ENCODE measurements at regions not wholly inside any gene's neighbourhood (a gene's known extent, or its start where the extent isn't known, plus 50 kb on each side); places are given as distances from the start of the nearest gene placed in this dataset.

GRCh38 chr4:104163820-104164219 is 330.9 kb downstream of the CXXC4 start:
- peak; percentile 2 for DNase-seq (ENCODE audit: low read depth)
- Mint-ChIP-seq H3K9me3 (ENCODE audit: unreplicated experiment) (no peaks in the 10 kb centered on the region), H3K27ac (ENCODE audit: unreplicated experiment) (no peak overlapping the region), H3K4me1 (ENCODE audit: low read depth, unreplicated experiment) (peaks cover 5% of the 10 kb centered on the region), H3K4me3 (ENCODE audit: unreplicated experiment) (no peak overlapping the region), H3K27me3 (ENCODE audit: low read depth, unreplicated experiment) (no peaks in the 10 kb centered on the region), H3K36me3 (ENCODE audit: low read depth, unreplicated experiment) (no peaks in the 10 kb centered on the region)
- no peak for FAIRE-seq
- Histone ChIP-seq H3K4me3 (ENCODE audit: insufficient read depth, low read depth, low read length) (no peak overlapping the region), H3K4me1 (ENCODE audit: insufficient read depth, low read length) (no peaks in the 10 kb centered on the region), H4K20me1 (ENCODE audit: insufficient read depth, low read length) (no peaks in the 10 kb centered on the region), H3K9me3 (ENCODE audit: insufficient read depth, low read depth, low read length) (no peaks in the 10 kb centered on the region), H3K36me3 (ENCODE audit: insufficient read depth, low read length) (no peaks in the 10 kb centered on the region), H3K9ac (ENCODE audit: low read length) (no peak overlapping the region), H3K4me2 (ENCODE audit: low read length) (no peak overlapping the region), H3K79me2 (ENCODE audit: insufficient read depth, low read length) (no peaks in the 10 kb centered on the region), H2AFZ (ENCODE audit: low read depth, low read length) (no peak overlapping the region), H3K27ac (ENCODE audit: low read depth, low read length) (no peak overlapping the region), H3K27me3 (ENCODE audit: insufficient read depth, low read length) (no peaks in the 10 kb centered on the region)
- TF ChIP-seq CTCF (IDR thresholded peaks at IDR 0.05; ENCODE audit: insufficient read depth, low read depth, low read length) (no peak), EZH2 (IDR thresholded peaks at IDR 0.05; ENCODE audit: insufficient read depth, low read length) (no peak)

- FAIRE-seq (no peak), DNase-seq (ENCODE audit: low read depth) (no peak)
- Mint-ChIP-seq H3K4me1 (ENCODE audit: low read depth, unreplicated experiment) (peaks cover 1% of the 10 kb centered on the region), H3K4me3 (ENCODE audit: unreplicated experiment) (no peak overlapping the region), H3K27me3 (ENCODE audit: low read depth, unreplicated experiment) (no peaks in the 10 kb centered on the region), H3K36me3 (ENCODE audit: low read depth, unreplicated experiment) (no peaks in the 10 kb centered on the region), H3K27ac (ENCODE audit: unreplicated experiment) (no peak overlapping the region), H3K9me3 (ENCODE audit: unreplicated experiment) (no peaks in the 10 kb centered on the region)
- Histone ChIP-seq H3K27me3 (ENCODE audit: insufficient read depth, low read length) (no peaks in the 10 kb centered on the region), H3K4me1 (ENCODE audit: insufficient read depth, low read length) (no peaks in the 10 kb centered on the region), H3K9me3 (ENCODE audit: insufficient read depth, low read depth, low read length) (no peaks in the 10 kb centered on the region), H3K79me2 (ENCODE audit: insufficient read depth, low read length) (no peaks in the 10 kb centered on the region), H2AFZ (ENCODE audit: low read depth, low read length) (no peak overlapping the region), H3K36me3 (ENCODE audit: insufficient read depth, low read length) (no peaks in the 10 kb centered on the region), H3K4me2 (ENCODE audit: low read length) (no peak overlapping the region), H3K4me3 (ENCODE audit: insufficient read depth, low read depth, low read length) (no peak overlapping the region), H3K9ac (ENCODE audit: low read length) (no peak overlapping the region), H4K20me1 (ENCODE audit: insufficient read depth, low read length) (no peaks in the 10 kb centered on the region), H3K27ac (ENCODE audit: low read depth, low read length) (no peak overlapping the region)
- no peak for TF ChIP-seq EZH2 (IDR thresholded peaks at IDR 0.05; ENCODE audit: insufficient read depth, low read length)
- TF ChIP-seq CTCF (IDR thresholded peaks at IDR 0.05; ENCODE audit: insufficient read depth, low read depth, low read length): no peak
Measured at GRCh38 chr4:104146048-104146447, 348.6 kb downstream of the CXXC4 start.

- H3K4me1 Mint-ChIP-seq (ENCODE audit: low read depth, unreplicated experiment): no peaks in the 10 kb centered on the region
- no peaks in the 10 kb centered on the region for H3K9me3 ChIP-seq (ENCODE audit: insufficient read depth, low read depth, low read length)
- FAIRE-seq (no peak), DNase-seq (ENCODE audit: low read depth) (no peak)
- H3K9ac ChIP-seq (ENCODE audit: low read length): no peak overlapping the region
- no peaks in the 10 kb centered on the region for H3K27me3 ChIP-seq (ENCODE audit: insufficient read depth, low read length)
- no peak for TF ChIP-seq EZH2 (IDR thresholded peaks at IDR 0.05; ENCODE audit: insufficient read depth, low read length)
- no peak for TF ChIP-seq CTCF (IDR thresholded peaks at IDR 0.05; ENCODE audit: insufficient read depth, low read depth, low read length)
- no peak overlapping the region for H3K4me3 Mint-ChIP-seq (ENCODE audit: unreplicated experiment)
- no peaks in the 10 kb centered on the region for H3K36me3 Mint-ChIP-seq (ENCODE audit: low read depth, unreplicated experiment)
- H2AFZ ChIP-seq (ENCODE audit: low read depth, low read length): no peak overlapping the region
- no peaks in the 10 kb centered on the region for H3K4me1 ChIP-seq (ENCODE audit: insufficient read depth, low read length)
- H3K27ac ChIP-seq (ENCODE audit: low read depth, low read length): no peak overlapping the region
- H3K4me2 ChIP-seq (ENCODE audit: low read length): no peak overlapping the region
- no peak overlapping the region for H3K27ac Mint-ChIP-seq (ENCODE audit: unreplicated experiment)
- H3K27me3 Mint-ChIP-seq (ENCODE audit: low read depth, unreplicated experiment): no peaks in the 10 kb centered on the region
- no peak overlapping the region for H3K4me3 ChIP-seq (ENCODE audit: insufficient read depth, low read depth, low read length)
- H3K79me2 ChIP-seq (ENCODE audit: insufficient read depth, low read length): no peaks in the 10 kb centered on the region
- H4K20me1 ChIP-seq (ENCODE audit: insufficient read depth, low read length): no peaks in the 10 kb centered on the region
- H3K9me3 Mint-ChIP-seq (ENCODE audit: unreplicated experiment): peaks cover 9% of the 10 kb centered on the region
- no peaks in the 10 kb centered on the region for H3K36me3 ChIP-seq (ENCODE audit: insufficient read depth, low read length)
Measured at GRCh38 chr4:104138116-104138515, 356.6 kb downstream of the CXXC4 start.
